A204.1 (cell line): ENCODE measurements at regions not wholly inside any gene's neighbourhood (a gene's known extent, or its start where the extent isn't known, plus 50 kb on each side); places are given as distances from the start of the nearest gene placed in this dataset.
"Not testable (repeated sequence)": the region's sequence is repeated elsewhere in the genome, so short reads cannot be mapped to it uniquely, and the experiment has no call there.

Experiments used
- FAIRE-seq: peaks from 2 replicates; lab custom pipeline; 2012; peaks lifted over from hg19 to GRCh38; lab: Jason Lieb, UNC

DNA sequence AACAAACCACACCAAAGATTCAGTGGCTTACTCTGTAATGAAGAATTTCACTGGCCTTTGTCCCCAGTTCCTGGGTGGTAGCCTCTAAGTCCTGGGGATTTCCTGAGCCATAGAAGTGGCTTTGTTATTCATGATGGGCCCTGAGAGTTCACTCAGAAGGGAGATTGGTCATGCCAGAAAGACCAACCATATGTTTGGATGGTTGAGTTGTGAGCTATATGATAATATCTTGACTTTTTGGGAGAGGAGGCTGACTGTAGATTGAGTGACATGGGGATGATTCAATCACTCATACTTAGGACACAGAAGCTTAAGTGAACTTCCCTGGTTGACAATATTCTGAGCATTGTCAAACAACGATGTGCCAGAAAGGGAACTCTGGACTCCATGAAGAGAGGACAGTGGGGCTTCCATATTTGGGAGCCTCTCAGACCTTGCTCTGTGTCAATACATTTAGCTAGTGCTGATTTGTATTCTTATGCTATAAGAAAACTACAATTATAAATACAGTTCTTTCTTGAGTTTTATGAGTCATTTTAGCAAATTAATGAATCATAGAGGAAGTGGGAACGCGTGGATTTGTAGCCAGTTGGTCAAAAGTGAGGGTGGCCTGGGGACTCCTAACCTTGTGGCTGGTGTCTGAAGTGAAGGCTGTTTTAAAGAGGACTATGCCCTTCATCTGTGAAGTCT lies 392.0 kb downstream of the GBA3 start:
- FAIRE-seq: no peak

- no peak for FAIRE-seq
Measured at GRCh38 chr4:23083391-23083790, 390.7 kb downstream of the GBA3 start.

DNA sequence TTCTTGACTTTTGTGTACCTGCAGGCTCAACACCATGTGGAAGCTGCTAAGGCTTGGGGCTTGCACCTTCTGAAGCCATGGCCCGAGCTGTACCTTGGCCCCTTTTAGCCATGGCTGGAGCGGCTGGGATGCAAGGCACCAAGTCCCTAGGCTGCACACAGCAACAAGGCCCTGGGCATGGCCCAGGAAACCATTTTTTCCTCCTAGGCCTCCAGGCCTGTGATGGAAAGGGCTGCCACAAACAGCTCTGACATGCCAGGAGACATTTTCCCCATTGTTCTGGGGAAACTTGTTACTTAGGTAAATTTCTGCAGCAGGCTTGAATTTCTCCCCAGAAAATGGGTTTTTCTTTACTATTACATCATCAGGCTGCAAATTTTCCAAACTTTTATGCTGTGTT lies 387.4 kb downstream of the GBA3 start:
- FAIRE-seq: not testable (repeated sequence)

DNA sequence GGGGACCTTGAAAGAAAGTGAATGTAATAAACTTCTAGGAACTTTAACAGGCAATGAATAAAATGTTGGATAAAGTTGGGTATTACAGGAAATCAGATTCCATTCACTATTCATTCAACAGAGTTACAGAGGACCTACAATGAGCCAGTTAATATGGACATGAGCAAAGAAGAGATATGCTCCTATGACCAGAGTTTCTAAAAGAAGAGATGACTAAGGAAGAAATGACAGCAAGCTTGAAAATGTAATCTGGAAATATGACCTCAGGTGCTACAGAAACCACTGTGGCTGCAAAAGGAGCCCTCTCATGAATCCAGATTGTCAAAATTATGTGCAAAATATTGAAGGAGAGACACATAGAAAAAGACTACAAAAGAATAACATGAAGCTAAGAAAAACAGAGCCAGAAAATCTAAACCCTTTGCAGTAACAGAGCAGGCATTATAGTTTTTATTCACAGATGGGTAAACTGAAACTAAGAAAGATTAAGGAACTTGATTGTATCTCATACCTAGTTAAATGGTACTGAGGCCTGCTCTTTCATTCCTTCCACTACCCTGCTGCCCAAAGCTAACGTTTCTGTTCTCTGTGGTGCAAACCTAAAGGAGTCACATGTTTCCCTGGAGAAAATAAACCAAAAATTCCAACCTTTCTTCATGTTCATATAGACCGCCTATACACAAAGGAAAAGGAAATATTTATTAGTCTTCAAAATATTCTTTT lies 378.3 kb downstream of the GBA3 start:
- no peak for FAIRE-seq

DNA sequence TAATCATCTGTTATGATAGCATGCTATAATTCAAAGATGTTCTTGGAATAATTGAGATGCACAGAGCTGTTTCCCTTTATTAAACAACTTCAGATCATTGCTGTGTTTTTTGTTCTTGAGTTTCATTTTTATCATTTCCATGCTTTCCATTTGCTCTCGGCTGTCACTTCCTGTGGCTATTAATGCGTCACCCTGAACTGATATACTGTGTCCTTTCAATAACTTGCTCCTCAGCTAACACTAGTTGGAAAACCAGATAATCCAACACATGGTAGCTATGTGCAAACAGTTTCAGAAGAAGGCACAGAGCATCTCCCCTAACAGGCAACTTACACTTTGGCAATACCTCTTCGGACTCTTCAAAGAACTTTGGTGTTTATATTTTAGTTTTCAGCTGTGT lies 376.0 kb downstream of the GBA3 start:
- no peak for FAIRE-seq

DNA sequence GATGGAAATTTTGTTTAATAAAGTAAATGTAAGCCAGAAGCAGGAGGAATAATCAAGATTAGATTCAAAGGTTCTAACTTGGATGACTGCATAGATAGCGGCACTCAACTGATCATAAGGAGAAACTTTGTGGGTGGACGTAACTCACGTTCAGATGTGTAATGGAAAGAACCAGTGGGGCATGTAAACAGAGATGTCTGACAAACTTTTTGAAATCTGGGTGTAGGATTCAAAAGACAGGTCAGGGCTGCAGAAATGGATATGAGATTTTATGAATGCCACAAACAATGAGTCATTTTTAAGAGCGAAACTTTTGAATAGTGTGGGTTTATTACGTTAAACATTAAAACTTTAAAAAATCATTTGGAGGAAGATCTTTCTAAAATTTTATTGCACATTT lies 375.6 kb downstream of the GBA3 start:
- FAIRE-seq: no peak

GRCh38 chr4:23062188-23062587 lies 369.5 kb downstream of the GBA3 start:
- no peak for FAIRE-seq

DNA sequence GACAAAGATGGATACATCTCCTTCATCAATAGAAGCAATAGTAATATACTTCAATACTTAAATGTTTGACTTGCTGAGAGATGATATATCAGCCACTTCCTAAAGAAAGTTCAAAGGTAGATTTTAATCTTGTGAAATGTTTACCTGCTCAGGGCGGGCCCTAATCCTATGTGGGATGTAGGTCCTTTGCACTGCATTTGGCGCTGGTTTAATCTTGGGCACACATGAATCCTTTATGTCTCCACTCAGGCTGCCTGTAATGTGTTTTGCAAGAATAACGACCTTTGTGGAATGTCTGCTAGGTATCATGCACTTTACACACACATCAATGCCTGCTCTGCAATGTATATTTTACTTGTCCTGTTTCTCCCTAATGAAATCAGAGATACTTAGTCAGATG lies 368.7 kb downstream of the GBA3 start:
- no peak for FAIRE-seq

DNA sequence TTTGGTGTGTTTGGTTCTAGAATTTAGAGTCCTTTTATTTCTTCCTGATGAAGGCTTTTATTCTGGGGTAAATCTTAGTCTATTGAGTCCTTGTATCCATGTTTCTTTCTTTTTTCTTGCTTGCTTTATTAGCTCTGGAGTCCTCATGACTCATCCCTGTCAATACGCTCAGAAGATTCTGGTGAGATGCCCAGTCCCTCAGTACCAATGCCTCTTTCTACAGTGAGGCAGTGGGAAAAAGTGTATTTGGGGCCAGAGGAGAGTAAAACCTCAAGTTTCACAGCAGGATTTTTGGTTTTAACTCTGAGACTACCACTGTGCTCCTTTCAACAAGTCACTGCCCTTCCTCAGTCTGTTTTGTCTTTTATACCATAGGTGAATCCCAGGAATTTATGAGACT lies 368.0 kb downstream of the GBA3 start:
- no peak for FAIRE-seq

DNA sequence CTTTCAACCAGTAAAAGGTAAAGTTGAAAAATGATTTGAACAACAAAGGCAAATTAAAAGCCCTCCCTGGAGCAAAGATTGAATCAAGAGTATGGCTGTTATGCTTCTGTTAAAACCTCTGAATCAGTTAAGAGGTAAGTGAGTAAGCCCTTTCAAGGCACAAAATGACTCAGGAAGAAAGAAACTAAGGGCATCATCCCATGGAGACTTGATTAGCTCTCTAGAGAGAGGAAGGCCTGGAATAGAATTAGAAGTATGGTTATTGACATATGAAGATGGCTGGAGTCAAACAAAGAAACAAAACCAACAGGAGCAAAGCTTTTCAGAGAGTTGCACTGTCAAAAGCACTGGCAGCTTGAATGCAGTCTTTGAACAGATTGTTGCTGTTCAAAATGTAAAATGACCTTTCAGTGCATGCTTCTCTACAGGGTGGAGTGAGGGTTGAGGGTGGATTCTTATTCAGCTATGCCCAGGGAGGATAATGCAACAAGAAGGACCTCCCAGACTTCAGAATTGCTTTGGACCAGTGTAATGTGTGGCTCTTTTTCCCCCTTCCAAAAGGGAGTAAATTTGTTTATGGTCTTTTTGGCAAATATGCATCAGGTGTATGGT lies 365.5 kb downstream of the GBA3 start:
- FAIRE-seq: no peak

DNA sequence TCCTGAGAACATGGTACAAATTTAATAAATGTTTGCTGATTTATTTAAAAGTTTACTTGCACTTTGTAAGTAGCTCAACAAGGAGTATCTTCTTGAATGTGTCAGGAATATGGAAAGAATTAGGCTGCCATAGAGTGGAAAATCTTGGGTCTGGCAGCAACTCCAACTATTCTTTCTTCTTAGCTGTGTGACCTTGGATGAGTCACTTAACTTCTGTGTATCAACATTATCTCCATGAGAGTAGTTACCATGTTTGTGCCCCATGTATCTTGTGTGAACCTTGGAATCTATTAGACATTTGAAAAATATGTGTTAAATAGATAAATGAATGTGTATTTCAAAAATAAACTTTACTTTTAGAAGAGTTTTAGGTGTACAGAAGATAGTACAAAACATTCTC lies 348.8 kb downstream of the GBA3 start:
- FAIRE-seq: no peak

DNA sequence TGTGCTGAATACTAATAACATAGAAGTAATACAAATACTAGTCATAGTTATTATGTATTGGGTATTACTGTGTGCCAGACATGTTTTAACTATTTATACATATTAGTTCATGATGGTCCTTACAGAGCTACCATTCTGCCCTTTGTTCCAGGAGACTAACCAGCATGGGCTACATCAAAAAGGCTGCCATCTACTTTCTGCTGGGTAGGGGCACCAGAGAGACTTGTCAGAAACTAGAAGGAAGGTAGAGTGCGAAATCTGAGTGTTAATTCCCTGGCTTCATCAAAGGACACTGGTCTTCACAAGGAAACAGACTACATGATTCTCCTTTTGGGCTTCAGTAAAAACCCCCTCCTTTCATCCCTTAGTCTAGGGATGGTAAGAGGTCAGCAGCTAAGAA lies 347.8 kb downstream of the GBA3 start:
- no peak for FAIRE-seq

GRCh38 chr4:23039818-23040217 lies 347.1 kb downstream of the GBA3 start:
- FAIRE-seq: no peak

GRCh38 chr4:23038626-23039491 lies 346.1 kb downstream of the GBA3 start:
- FAIRE-seq: no peak

GRCh38 chr4:23036921-23037495 lies 344.3 kb downstream of the GBA3 start:
- FAIRE-seq: no peak

DNA sequence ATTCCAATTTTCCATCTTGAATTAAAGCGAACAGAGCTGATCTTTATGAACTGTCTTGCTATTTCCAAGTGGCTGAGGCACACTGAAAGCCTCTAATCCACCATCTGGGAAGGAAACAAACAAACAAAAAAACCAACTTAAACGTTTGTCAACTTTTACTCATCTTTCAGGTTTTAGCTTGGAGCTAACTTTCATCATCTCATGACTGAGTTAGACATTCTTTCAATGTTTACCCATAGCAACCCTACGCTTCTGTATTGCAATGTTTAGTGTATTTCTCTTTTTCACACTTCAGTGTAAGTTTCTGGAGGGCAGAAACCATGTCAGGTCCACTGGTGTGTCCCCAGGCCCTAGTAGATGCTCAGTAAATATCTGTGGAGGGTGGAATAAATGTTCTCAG lies 343.8 kb downstream of the GBA3 start:
- FAIRE-seq: no peak

- no peak for FAIRE-seq
Measured at GRCh38 chr4:23035521-23036056, 342.9 kb downstream of the GBA3 start.

GRCh38 chr4:23034731-23035130 lies 342.0 kb downstream of the GBA3 start:
- FAIRE-seq: no peak

DNA sequence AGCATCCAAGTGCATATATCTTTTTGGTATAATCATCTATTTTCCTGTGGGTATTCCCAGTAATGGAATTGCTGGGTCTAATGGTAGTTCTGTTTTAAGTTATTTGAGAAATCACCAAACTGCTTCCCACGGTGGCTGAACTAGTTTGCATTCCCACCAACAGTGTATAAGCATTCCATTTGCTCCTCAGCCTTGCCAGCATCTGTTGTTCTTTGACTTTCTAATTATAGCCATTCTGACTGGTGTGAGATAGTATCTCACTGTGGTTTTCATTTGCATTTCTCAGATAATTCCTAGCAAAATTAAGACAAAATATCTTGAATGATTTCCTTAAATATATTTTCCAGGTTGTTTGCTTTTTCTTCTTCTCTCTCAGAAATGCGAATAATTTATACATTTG lies 341.1 kb downstream of the GBA3 start:
- no peak for FAIRE-seq

GRCh38 chr4:23028875-23029274 lies 336.1 kb downstream of the GBA3 start:
- no peak for FAIRE-seq

DNA sequence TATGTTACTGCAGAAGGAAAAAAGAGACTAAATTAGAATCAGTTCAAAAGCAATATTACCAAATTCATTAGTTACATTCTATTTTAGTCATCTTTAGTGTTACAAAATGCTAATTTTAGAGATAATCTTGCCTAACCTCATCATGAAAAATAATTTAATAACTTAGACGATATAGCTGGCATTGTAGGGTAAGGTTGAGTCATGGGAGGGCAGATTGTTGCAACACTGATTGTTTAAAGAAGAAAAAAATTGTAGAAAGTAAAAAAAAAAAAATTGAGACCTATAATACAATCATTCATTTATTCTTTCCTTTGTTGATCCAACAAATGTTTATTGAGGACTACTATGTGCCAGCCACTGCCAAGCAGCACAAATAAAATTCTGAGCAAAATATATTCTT lies 330.9 kb downstream of the GBA3 start:
- FAIRE-seq: no peak

DNA sequence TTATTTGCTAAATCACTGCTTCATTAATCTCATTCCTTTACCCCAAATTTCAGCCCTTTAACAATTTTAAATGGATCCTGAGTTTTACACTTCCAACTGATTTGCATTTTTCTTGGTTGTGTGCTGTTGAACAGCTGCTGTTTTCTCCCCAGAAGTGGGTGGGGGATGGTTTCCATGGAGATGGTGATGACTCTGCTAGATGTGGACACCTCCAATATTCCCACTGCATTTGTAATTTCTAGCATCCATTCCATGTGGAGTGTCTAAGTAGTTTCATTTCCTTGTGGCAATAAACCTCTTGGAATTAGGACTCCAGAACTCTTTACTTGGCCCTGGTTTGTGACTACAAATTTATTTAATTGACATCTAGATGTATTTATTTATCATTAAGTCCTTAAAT lies 330.4 kb downstream of the GBA3 start:
- FAIRE-seq: no peak
